NCI-H460 (cell line): ENCODE measurements at regions not wholly inside any gene's neighbourhood (a gene's known extent, or its start where the extent isn't known, plus 50 kb on each side); places are given as distances from the start of the nearest gene placed in this dataset.

Experiments used
- DNase-seq: peaks from one replicate; pipeline ENCODE4 v3.0.0-alpha.2; 2016; ENCODE audit warnings: low read depth; ENCODE audit errors: extremely low read depth

GRCh38 chr4:108342325-108342970 lies 173.7 kb upstream of the LEF1 start:
- no peak for DNase-seq

- no peak for DNase-seq
These were observed 169.2 kb upstream of the LEF1 start for GRCh38 chr4:108337923-108338322.

- no peak for DNase-seq
These were observed 167.3 kb upstream of the LEF1 start for GRCh38 chr4:108336076-108336475.

GRCh38 chr4:108335081-108335480 lies 166.3 kb upstream of the LEF1 start:
- no peak for DNase-seq

- DNase-seq = no peak
These were observed 165.3 kb upstream of the LEF1 start for GRCh38 chr4:108334031-108334430.

GRCh38 chr4:108333353-108333942 lies 164.7 kb upstream of the LEF1 start:
- DNase-seq = no peak

GRCh38 chr4:108331905-108332632 lies 163.3 kb upstream of the LEF1 start:
- no peak for DNase-seq

GRCh38 chr4:108328383-108328732 lies 159.6 kb upstream of the LEF1 start:
- DNase-seq = no peak

GRCh38 chr4:108327642-108328382 lies 159.1 kb upstream of the LEF1 start:
- no peak for DNase-seq

- DNase-seq = no peak
These were observed 156.8 kb upstream of the LEF1 start for GRCh38 chr4:108325561-108325960.

- DNase-seq = no peak
These were observed 155.7 kb upstream of the LEF1 start for GRCh38 chr4:108324450-108324849.

GRCh38 chr4:108322497-108322896 lies 153.8 kb upstream of the LEF1 start:
- DNase-seq = no peak

GRCh38 chr4:108320061-108320460 lies 151.3 kb upstream of the LEF1 start:
- no peak for DNase-seq

- no peak for DNase-seq
These were observed 148.6 kb upstream of the LEF1 start for GRCh38 chr4:108317377-108317776.

GRCh38 chr4:108315694-108316093 lies 147.0 kb upstream of the LEF1 start:
- DNase-seq = no peak

GRCh38 chr4:108314900-108315589 lies 146.3 kb upstream of the LEF1 start:
- DNase-seq = no peak

GRCh38 chr4:108313546-108314339 lies 145.0 kb upstream of the LEF1 start:
- no peak for DNase-seq

- DNase-seq = no peak
These were observed 142.6 kb upstream of the LEF1 start for GRCh38 chr4:108311313-108311712.

- no peak for DNase-seq
These were observed 134.9 kb upstream of the LEF1 start for GRCh38 chr4:108303488-108304177.
